WTC11 (cell line): ENCODE measurements at regions not wholly inside any gene's neighbourhood (a gene's known extent, or its start where the extent isn't known, plus 50 kb on each side); places are given as distances from the start of the nearest gene placed in this dataset.

Experiments used
- ATAC-seq: fragments of 200-7000 bp; cut with Tn5 transposase; 2 replicates; pipeline ENCODE4 v1.10.0; 2021; ENCODE audit warnings: mild to moderate bottlenecking, moderate library complexity
- CTCF ChIA-PET: fragments of 300-600 bp; sonication (Branson Sonifier 250); formaldehyde crosslinking; loops from one replicate; lab custom pipeline; 2021; ENCODE audit warnings: antibody characterized with exemption; lab: Charles Lee
- POLR2A ChIA-PET: fragments of 350-600 bp; sonication (Branson Sonifier 250); formaldehyde crosslinking; loops from one replicate; lab custom pipeline; 2021; ENCODE audit warnings: antibody characterized with exemption; lab: Charles Lee
- DNase-seq: peaks from one replicate; pipeline ENCODE4 v3.0.0; 2021; ENCODE audit warnings: low spot score
- H3K27ac Mint-ChIP-seq: 2 replicates; pipeline ENCODE4 v1.8.0; 2021; ENCODE audit warnings: mixed read lengths
- H3K27me3 Mint-ChIP-seq: 2 replicates; pipeline ENCODE4 v1.8.0; 2021; ENCODE audit warnings: low read depth, mild to moderate bottlenecking, moderate library complexity, mixed read lengths
- H3K36me3 Mint-ChIP-seq: 2 replicates; pipeline ENCODE4 v1.8.0; 2021; ENCODE audit warnings: mixed read lengths
- H3K4me1 Mint-ChIP-seq: 2 replicates; pipeline ENCODE4 v1.8.0; 2022; ENCODE audit warnings: mixed read lengths
- H3K4me3 Mint-ChIP-seq: 2 replicates; pipeline ENCODE4 v1.8.0; 2021; ENCODE audit warnings: mild to moderate bottlenecking, moderate library complexity, mixed read lengths
- H3K9me3 Mint-ChIP-seq: 2 replicates; pipeline ENCODE4 v1.8.0; 2021; ENCODE audit warnings: mixed read lengths
- CBFB ChIP-seq: sonication (generic); formaldehyde crosslinking; IDR thresholded peaks from 2 replicates; pipeline ENCODE4 v1.8.1; 2022; ENCODE audit warnings: mild to moderate bottlenecking, low read depth, missing genetic modification reagents
- CREM ChIP-seq: sonication (generic); formaldehyde crosslinking; IDR thresholded peaks from 2 replicates; pipeline ENCODE4 v1.8.1; 2022; ENCODE audit warnings: mild to moderate bottlenecking, missing genetic modification reagents, moderate library complexity
- EMX1 ChIP-seq: fragments of 250-450 bp; sonication (Bioruptor Pico); IDR thresholded peaks from 2 replicates; pipeline ENCODE4 v1.8.0; 2021; ENCODE audit warnings: mild to moderate bottlenecking
- GTF2I ChIP-seq: fragments of 250-450 bp; sonication (Bioruptor Pico); conservative IDR thresholded peaks from 2 replicates; pipeline ENCODE4 v1.4.0; 2021; ENCODE audit warnings: mild to moderate bottlenecking
- JAZF1 ChIP-seq: fragments of 250-450 bp; sonication (Bioruptor Pico); IDR thresholded peaks from 2 replicates; pipeline ENCODE4 v1.9.0; 2021; ENCODE audit warnings: moderate library complexity, mild to moderate bottlenecking, inconsistent platforms
- NR1H2 ChIP-seq: sonication (generic); formaldehyde crosslinking; IDR thresholded peaks from 2 replicates; pipeline ENCODE4 v1.9.0; 2021; ENCODE audit warnings: mild to moderate bottlenecking, moderate library complexity, missing genetic modification reagents
- PRRX2 ChIP-seq: fragments of 250-450 bp; sonication (Bioruptor Pico); IDR thresholded peaks from 2 replicates; pipeline ENCODE4 v1.8.0; 2021; ENCODE audit warnings: mild to moderate bottlenecking
- SOX15 ChIP-seq: fragments of 250-450 bp; sonication (Bioruptor Pico); IDR thresholded peaks from 2 replicates; pipeline ENCODE4 v1.9.0; 2021; ENCODE audit warnings: mild to moderate bottlenecking
- ZNF396 ChIP-seq: fragments of 250-450 bp; sonication (Bioruptor Pico); IDR thresholded peaks from 2 replicates; pipeline ENCODE4 v1.8.0; 2021; ENCODE audit warnings: mild to moderate bottlenecking, moderate library complexity, borderline replicate concordance
- ZNF416 ChIP-seq: fragments of 250-450 bp; sonication (Bioruptor Pico); IDR thresholded peaks from 2 replicates; pipeline ENCODE4 v1.9.0; 2021; ENCODE audit warnings: mild to moderate bottlenecking, inconsistent platforms
- TF ChIP-seq, protein P1 (sequence below): sonication (generic); formaldehyde crosslinking; IDR thresholded peaks from 2 replicates; pipeline ENCODE4 v1.8.0; 2023; ENCODE audit warnings: mild to moderate bottlenecking, missing genetic modification reagents
- TF ChIP-seq, protein P2 (sequence below): fragments of 250-450 bp; sonication (Bioruptor Pico); IDR thresholded peaks from 2 replicates; pipeline ENCODE4 v1.9.0; 2021; ENCODE audit warnings: mild to moderate bottlenecking
- TF ChIP-seq, protein P3 (sequence below): fragments of 250-450 bp; sonication (Bioruptor Pico); IDR thresholded peaks from 2 replicates; pipeline ENCODE4 v1.9.0; 2021; ENCODE audit warnings: moderate library complexity, mild to moderate bottlenecking, inconsistent platforms, borderline replicate concordance
- TF ChIP-seq, protein P4 (sequence below): sonication (generic); formaldehyde crosslinking; IDR thresholded peaks from 2 replicates; pipeline ENCODE4 v1.8.1; 2023; ENCODE audit warnings: mild to moderate bottlenecking, missing genetic modification reagents
- TF ChIP-seq, protein P5 (sequence below): sonication (generic); formaldehyde crosslinking; IDR thresholded peaks from 2 replicates; pipeline ENCODE4 v1.8.1; 2022; ENCODE audit warnings: mild to moderate bottlenecking, moderate library complexity, missing genetic modification reagents
- TF ChIP-seq, protein P6 (sequence below): sonication (generic); formaldehyde crosslinking; IDR thresholded peaks from 2 replicates; pipeline ENCODE4 v1.8.0; 2023; ENCODE audit warnings: missing genetic modification reagents
- TF ChIP-seq, protein P7 (sequence below): sonication (generic); formaldehyde crosslinking; IDR thresholded peaks from 2 replicates; pipeline ENCODE4 v1.8.1; 2023; ENCODE audit warnings: mild to moderate bottlenecking, missing genetic modification reagents, moderate library complexity

DNA sequence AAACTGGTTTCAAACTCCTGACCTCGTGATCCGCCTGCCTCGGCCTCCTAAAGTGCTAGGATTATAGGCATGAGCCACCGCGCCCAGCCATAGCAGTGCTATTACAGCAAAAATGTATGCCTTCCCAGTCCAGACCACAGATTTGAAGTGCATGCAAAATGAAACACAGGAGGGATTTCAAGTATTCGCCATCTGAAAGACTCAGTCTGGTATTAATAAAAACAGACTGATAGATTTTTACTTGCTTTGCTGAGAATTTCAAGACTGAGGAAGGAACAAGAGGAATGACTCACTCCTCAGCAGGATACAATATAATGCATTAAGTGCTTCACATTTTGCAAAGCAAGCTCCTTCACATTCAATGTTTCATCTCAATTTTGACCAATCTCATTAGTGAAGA, 134.9 kb downstream of the TMEM200A start:
- TF ChIP-seq ZNF396 (CRISPR knock-in tag): no peak
- TF ChIP-seq, protein P1, sequence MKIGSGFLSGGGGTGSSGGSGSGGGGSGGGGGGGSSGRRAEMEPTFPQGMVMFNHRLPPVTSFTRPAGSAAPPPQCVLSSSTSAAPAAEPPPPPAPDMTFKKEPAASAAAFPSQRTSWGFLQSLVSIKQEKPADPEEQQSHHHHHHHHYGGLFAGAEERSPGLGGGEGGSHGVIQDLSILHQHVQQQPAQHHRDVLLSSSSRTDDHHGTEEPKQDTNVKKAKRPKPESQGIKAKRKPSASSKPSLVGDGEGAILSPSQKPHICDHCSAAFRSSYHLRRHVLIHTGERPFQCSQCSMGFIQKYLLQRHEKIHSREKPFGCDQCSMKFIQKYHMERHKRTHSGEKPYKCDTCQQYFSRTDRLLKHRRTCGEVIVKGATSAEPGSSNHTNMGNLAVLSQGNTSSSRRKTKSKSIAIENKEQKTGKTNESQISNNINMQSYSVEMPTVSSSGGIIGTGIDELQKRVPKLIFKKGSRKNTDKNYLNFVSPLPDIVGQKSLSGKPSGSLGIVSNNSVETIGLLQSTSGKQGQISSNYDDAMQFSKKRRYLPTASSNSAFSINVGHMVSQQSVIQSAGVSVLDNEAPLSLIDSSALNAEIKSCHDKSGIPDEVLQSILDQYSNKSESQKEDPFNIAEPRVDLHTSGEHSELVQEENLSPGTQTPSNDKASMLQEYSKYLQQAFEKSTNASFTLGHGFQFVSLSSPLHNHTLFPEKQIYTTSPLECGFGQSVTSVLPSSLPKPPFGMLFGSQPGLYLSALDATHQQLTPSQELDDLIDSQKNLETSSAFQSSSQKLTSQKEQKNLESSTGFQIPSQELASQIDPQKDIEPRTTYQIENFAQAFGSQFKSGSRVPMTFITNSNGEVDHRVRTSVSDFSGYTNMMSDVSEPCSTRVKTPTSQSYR: no peak
- TF ChIP-seq CBFB: no peak
- TF ChIP-seq ZNF416 (CRISPR knock-in tag): no peak
- TF ChIP-seq, protein P2, sequence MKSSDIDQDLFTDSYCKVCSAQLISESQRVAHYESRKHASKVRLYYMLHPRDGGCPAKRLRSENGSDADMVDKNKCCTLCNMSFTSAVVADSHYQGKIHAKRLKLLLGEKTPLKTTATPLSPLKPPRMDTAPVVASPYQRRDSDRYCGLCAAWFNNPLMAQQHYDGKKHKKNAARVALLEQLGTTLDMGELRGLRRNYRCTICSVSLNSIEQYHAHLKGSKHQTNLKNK (CRISPR knock-in tag): no peak
- TF ChIP-seq, protein P3, sequence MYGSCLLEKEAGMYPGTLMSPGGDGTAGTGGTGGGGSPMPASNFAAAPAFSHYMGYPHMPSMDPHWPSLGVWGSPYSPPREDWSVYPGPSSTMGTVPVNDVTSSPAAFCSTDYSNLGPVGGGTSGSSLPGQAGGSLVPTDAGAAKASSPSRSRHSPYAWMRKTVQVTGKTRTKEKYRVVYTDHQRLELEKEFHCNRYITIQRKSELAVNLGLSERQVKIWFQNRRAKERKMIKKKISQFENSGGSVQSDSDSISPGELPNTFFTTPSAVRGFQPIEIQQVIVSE (CRISPR knock-in tag): no peak
- TF ChIP-seq, protein P4, sequence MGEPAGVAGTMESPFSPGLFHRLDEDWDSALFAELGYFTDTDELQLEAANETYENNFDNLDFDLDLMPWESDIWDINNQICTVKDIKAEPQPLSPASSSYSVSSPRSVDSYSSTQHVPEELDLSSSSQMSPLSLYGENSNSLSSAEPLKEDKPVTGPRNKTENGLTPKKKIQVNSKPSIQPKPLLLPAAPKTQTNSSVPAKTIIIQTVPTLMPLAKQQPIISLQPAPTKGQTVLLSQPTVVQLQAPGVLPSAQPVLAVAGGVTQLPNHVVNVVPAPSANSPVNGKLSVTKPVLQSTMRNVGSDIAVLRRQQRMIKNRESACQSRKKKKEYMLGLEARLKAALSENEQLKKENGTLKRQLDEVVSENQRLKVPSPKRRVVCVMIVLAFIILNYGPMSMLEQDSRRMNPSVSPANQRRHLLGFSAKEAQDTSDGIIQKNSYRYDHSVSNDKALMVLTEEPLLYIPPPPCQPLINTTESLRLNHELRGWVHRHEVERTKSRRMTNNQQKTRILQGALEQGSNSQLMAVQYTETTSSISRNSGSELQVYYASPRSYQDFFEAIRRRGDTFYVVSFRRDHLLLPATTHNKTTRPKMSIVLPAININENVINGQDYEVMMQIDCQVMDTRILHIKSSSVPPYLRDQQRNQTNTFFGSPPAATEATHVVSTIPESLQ: no peak
- TF ChIP-seq EMX1 (CRISPR knock-in tag): no peak
- no peak for TF ChIP-seq NR1H2 (CRISPR knock-in tag)
- no peak for TF ChIP-seq JAZF1 (CRISPR knock-in tag)
- TF ChIP-seq PRRX2 (CRISPR knock-in tag): no peak
- TF ChIP-seq GTF2I (CRISPR knock-in tag): no peak
- no peak for TF ChIP-seq SOX15 (CRISPR knock-in tag)
- TF ChIP-seq, protein P5, sequence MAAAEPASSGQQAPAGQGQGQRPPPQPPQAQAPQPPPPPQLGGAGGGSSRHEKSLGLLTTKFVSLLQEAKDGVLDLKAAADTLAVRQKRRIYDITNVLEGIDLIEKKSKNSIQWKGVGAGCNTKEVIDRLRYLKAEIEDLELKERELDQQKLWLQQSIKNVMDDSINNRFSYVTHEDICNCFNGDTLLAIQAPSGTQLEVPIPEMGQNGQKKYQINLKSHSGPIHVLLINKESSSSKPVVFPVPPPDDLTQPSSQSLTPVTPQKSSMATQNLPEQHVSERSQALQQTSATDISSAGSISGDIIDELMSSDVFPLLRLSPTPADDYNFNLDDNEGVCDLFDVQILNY (CRISPR knock-in tag): no peak
- TF ChIP-seq, protein P6, sequence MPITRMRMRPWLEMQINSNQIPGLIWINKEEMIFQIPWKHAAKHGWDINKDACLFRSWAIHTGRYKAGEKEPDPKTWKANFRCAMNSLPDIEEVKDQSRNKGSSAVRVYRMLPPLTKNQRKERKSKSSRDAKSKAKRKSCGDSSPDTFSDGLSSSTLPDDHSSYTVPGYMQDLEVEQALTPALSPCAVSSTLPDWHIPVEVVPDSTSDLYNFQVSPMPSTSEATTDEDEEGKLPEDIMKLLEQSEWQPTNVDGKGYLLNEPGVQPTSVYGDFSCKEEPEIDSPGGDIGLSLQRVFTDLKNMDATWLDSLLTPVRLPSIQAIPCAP (CRISPR knock-in tag): no peak
- TF ChIP-seq, protein P7, sequence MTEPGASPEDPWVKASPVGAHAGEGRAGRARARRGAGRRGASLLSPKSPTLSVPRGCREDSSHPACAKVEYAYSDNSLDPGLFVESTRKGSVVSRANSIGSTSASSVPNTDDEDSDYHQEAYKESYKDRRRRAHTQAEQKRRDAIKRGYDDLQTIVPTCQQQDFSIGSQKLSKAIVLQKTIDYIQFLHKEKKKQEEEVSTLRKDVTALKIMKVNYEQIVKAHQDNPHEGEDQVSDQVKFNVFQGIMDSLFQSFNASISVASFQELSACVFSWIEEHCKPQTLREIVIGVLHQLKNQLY (CRISPR knock-in tag): no peak
- Mint-ChIP-seq H3K27me3 (no peaks in the 10 kb centered on the region), H3K9me3 (peaks cover 3% of the 10 kb centered on the region; the same call in 1 of the 2 replicates), H3K36me3 (no peaks in the 10 kb centered on the region), H3K4me3 (no peak overlapping the region), H3K27ac (no peak overlapping the region), H3K4me1 (peaks cover 16% of the 10 kb centered on the region)
- CTCF ChIA-PET: no interaction called here
- POLR2A ChIA-PET: no interaction called here
- no peak for ATAC-seq
- DNase-seq: no peak

DNA sequence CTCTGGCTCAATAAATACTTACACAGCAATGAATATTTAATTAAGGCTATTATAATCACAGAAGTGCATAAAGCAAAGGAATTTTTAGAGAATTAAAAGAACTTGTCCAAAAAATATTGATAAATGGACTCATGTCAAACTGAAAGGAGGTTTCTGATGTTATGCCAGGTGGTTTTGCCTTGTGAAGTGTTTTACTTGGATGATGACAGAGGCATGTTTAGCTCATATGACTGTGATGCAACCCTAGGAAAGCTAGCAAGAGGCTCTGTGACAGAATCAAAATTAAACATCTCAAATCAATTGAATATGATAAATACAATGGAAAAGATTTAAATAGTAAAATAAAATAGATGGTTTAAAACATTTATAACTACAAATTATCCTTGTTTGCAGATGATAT, 137.3 kb downstream of the TMEM200A start:
- Mint-ChIP-seq H3K27me3 (no peaks in the 10 kb centered on the region), H3K4me3 (no peak overlapping the region), H3K4me1 (peaks cover 8% of the 10 kb centered on the region), H3K27ac (no peak overlapping the region), H3K36me3 (no peaks in the 10 kb centered on the region), H3K9me3 (peaks cover 3% of the 10 kb centered on the region; the same call in 1 of the 2 replicates)
- ATAC-seq (no peak), DNase-seq (no peak)
- POLR2A ChIA-PET: no interaction called here
- CTCF ChIA-PET: no interaction called here
- TF ChIP-seq CREM (CRISPR knock-in tag): no peak
